MM.1S (cell line): ENCODE measurements at regions not wholly inside any gene's neighbourhood (a gene's known extent, or its start where the extent isn't known, plus 50 kb on each side); places are given as distances from the start of the nearest gene placed in this dataset.

Experiments used
- EZH2phosphoT487 ChIP-seq: fragments of 300-600 bp; sonication (generic); IDR thresholded peaks from 2 replicates; pipeline ENCODE4 v1.6.1; 2018; ENCODE audit warnings: antibody characterized with exemption, low read length
- TF ChIP-seq, protein P1 (sequence below): fragments of 300-600 bp; sonication (generic); IDR thresholded peaks from 2 replicates; pipeline ENCODE4 v1.5.1; 2016; ENCODE audit warnings: antibody characterized with exemption, low read length, mixed read lengths

DNA sequence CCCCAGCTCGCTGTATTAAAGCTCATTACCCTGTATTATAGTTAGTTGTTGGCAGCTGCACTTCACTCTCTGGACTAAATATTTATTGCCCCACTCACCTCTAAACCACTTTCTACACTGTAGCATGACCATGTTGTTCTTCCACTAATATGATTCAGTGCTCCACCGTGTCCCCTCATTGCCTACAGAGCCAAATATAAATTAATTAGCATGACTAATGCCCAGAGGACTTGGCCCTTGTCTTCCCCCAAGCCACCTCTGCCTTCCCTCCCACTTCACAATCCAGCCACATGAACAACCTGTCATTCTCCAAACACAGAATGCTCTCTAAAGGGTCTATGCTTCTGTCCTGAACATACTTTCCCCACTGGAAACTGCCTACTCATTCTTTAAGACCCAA, 276.5 kb downstream of the PLPP3 start:
- no peak for TF ChIP-seq EZH2phosphoT487
- TF ChIP-seq, protein P1, sequence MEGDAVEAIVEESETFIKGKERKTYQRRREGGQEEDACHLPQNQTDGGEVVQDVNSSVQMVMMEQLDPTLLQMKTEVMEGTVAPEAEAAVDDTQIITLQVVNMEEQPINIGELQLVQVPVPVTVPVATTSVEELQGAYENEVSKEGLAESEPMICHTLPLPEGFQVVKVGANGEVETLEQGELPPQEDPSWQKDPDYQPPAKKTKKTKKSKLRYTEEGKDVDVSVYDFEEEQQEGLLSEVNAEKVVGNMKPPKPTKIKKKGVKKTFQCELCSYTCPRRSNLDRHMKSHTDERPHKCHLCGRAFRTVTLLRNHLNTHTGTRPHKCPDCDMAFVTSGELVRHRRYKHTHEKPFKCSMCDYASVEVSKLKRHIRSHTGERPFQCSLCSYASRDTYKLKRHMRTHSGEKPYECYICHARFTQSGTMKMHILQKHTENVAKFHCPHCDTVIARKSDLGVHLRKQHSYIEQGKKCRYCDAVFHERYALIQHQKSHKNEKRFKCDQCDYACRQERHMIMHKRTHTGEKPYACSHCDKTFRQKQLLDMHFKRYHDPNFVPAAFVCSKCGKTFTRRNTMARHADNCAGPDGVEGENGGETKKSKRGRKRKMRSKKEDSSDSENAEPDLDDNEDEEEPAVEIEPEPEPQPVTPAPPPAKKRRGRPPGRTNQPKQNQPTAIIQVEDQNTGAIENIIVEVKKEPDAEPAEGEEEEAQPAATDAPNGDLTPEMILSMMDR = no peak
